ENCODE measurements at regions not wholly inside any gene's neighbourhood (a gene's known extent, or its start where the extent isn't known, plus 50 kb on each side); places are given as distances from the start of the nearest gene placed in this dataset.

DNA sequence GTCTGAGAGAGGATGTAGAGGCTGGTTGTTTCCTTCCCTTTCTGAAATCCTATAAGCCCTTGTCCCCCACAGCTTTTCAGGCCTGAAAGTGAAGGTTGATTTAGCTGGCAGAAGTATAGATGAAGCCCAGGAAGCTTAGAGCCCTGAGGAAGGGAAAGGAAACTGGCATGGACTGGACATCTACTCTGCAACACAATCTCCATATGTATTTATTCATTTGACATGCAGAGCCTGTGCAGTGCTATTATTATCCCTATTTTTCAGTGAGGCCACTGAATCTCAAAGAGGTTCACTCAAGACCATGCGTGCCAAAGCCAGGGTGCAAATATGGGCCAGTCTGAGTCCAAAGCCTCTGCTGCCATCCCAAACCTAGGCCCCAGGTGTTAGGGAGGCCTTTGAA, 78.5 kb upstream of the KCND3 start:
- TF ChIP-seq ESRRB (CRISPR knock-in tag; IDR thresholded peaks at IDR 0.05; ENCODE audit: borderline replicate concordance) (no peak), HMGN3 (IDR thresholded peaks at IDR 0.05; ENCODE audit: borderline replicate concordance, extremely low read depth, insufficient read length, low read depth, low read length) (no peak), ZBTB1 (CRISPR knock-in tag; IDR thresholded peaks at IDR 0.05; ENCODE audit: borderline replicate concordance, low read depth) (no peak), PURB (CRISPR knock-in tag; IDR thresholded peaks at IDR 0.05; ENCODE audit: low read depth) (no peak), EP300 (IDR thresholded peaks at IDR 0.05; ENCODE audit: low read length) (no peak), ZNF232 (CRISPR knock-in tag; IDR thresholded peaks at IDR 0.05) (no peak), E2F3 (CRISPR knock-in tag; IDR thresholded peaks at IDR 0.05) (no peak)
- TF ChIP-seq, protein P1, sequence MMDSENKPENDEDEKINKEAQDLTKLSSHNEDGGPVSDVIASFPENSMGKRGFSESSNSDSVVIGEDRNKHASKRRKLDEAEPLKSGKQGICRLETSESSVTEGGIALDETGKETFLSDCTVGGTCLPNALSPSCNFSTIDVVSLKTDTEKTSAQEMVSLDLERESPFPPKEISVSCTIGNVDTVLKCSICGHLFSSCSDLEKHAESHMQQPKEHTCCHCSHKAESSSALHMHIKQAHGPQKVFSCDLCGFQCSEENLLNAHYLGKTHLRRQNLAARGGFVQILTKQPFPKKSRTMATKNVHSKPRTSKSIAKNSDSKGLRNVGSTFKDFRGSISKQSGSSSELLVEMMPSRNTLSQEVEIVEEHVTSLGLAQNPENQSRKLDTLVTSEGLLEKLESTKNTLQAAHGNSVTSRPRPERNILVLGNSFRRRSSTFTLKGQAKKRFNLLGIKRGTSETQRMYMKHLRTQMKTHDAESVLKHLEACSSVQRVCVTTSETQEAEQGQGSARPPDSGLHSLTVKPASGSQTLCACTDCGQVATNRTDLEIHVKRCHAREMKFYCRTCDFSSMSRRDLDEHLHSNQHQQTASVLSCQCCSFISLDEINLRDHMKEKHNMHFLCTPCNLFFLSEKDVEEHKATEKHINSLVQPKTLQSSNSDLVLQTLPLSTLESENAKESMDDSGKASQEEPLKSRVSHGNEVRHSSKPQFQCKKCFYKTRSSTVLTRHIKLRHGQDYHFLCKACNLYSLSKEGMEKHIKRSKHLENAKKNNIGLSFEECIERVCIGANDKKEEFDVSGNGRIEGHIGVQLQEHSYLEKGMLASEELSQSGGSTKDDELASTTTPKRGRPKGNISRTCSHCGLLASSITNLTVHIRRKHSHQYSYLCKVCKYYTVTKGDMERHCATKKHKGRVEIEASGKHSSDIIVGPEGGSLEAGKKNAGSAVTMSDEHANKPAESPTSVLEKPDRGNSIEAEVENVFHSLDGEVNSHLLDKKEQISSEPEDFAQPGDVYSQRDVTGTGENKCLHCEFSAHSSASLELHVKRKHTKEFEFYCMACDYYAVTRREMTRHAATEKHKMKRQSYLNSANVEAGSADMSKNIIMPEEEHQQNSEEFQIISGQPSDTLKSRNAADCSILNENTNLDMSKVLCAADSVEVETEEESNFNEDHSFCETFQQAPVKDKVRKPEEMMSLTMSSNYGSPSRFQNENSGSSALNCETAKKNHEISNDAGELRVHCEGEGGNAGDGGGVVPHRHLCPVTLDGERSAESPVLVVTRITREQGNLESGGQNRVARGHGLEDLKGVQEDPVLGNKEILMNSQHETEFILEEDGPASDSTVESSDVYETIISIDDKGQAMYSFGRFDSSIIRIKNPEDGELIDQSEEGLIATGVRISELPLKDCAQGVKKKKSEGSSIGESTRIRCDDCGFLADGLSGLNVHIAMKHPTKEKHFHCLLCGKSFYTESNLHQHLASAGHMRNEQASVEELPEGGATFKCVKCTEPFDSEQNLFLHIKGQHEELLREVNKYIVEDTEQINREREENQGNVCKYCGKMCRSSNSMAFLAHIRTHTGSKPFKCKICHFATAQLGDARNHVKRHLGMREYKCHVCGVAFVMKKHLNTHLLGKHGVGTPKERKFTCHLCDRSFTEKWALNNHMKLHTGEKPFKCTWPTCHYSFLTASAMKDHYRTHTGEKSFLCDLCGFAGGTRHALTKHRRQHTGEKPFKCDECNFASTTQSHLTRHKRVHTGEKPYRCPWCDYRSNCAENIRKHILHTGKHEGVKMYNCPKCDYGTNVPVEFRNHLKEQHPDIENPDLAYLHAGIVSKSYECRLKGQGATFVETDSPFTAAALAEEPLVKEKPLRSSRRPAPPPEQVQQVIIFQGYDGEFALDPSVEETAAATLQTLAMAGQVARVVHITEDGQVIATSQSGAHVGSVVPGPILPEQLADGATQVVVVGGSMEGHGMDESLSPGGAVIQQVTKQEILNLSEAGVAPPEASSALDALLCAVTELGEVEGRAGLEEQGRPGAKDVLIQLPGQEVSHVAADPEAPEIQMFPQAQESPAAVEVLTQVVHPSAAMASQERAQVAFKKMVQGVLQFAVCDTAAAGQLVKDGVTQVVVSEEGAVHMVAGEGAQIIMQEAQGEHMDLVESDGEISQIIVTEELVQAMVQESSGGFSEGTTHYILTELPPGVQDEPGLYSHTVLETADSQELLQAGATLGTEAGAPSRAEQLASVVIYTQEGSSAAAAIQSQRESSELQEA (IDR thresholded peaks at IDR 0.05; ENCODE audit: low read depth): no peak
- TF ChIP-seq, protein P2, sequence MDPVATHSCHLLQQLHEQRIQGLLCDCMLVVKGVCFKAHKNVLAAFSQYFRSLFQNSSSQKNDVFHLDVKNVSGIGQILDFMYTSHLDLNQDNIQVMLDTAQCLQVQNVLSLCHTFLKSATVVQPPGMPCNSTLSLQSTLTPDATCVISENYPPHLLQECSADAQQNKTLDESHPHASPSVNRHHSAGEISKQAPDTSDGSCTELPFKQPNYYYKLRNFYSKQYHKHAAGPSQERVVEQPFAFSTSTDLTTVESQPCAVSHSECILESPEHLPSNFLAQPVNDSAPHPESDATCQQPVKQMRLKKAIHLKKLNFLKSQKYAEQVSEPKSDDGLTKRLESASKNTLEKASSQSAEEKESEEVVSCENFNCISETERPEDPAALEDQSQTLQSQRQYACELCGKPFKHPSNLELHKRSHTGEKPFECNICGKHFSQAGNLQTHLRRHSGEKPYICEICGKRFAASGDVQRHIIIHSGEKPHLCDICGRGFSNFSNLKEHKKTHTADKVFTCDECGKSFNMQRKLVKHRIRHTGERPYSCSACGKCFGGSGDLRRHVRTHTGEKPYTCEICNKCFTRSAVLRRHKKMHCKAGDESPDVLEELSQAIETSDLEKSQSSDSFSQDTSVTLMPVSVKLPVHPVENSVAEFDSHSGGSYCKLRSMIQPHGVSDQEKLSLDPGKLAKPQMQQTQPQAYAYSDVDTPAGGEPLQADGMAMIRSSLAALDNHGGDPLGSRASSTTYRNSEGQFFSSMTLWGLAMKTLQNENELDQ (CRISPR knock-in tag; IDR thresholded peaks at IDR 0.05; ENCODE audit: borderline replicate concordance): no peak
- BruUV-seq (replicated peaks): no TSS peak
- ChIA-PET CTCF (ENCODE audit: low intra/inter-chr PET ratio) (no interaction called here), POLR2A (interaction anchor here (1.1 kb wide), 1 partner anchor 10 kb away, joined by 3 read pairs; no protein-coding TSS in a partner anchor)
- Histone ChIP-seq H3K4me3 (no peak overlapping the region), H3K9me1 (ENCODE audit: control insufficient read depth, insufficient read depth, low read length) (no peaks in the 10 kb centered on the region), H2AFZ (ENCODE audit: low read depth, low read length) (no peak overlapping the region), H3K9ac (ENCODE audit: insufficient read depth in 1 of 2, low read depth in 2 of 2, low read length in 2 of 2) (no peak overlapping the region), H3K27ac (ENCODE audit: extremely low read depth, low read depth, low read length) (no peak overlapping the region), H4K20me1 (replicated peaks; ENCODE audit: control insufficient read depth, insufficient read depth, low read length) (no peaks in the 10 kb centered on the region), H3K4me1 (replicated peaks in 1 of 2; ENCODE audit: control insufficient read depth in 2 of 2, insufficient read depth in 2 of 2, low read length in 2 of 2) (no peaks in the 10 kb centered on the region), H3K36me3 (ENCODE audit: control insufficient read depth, insufficient read depth, low read length) (no peaks in the 10 kb centered on the region), H3K4me2 (ENCODE audit: insufficient read depth, low read length) (no peak overlapping the region), H3K9me3 (replicated peaks; ENCODE audit: control insufficient read depth, insufficient read depth, low read depth, low read length) (no peaks in the 10 kb centered on the region), H3K27me3 (ENCODE audit: control insufficient read depth in 2 of 2, insufficient read depth in 2 of 2, low read length in 2 of 2) (0 out of 5 replicates have a peak, but pooled peaks cover 0 to 3% of the 10 kb centered on the region in 2 experiments), H3K79me2 (ENCODE audit: control insufficient read depth, insufficient read depth, low read length) (no peaks in the 10 kb centered on the region)
- ATAC-seq: no peak
- no peak for DNase-seq (ENCODE audit: extremely low read depth in 1 of 4, low spot score in 3 of 4)
- no peak for FAIRE-seq
- intact Hi-C loops (cut with micrococcal nuclease): no loop called here
- 0% methylated on average over 1 of the region's 1 CpG for WGBS (ENCODE audit: insufficient coverage, low coverage, missing lambda C conversion rate)
- in situ Hi-C loops (cut with MboI): no loop called here

Measured in K562 (cell line).